H9 (cell line): ENCODE measurements at regions not wholly inside any gene's neighbourhood (a gene's known extent, or its start where the extent isn't known, plus 50 kb on each side); places are given as distances from the start of the nearest gene placed in this dataset.

Experiments
- DNase-seq: peaks from one replicate; pipeline ENCODE4 v3.0.0-alpha.2; 2017
- H2AFZ ChIP-seq: one replicate; pipeline ENCODE4 v1.6.1; 2013; ENCODE audit warnings: mild to moderate bottlenecking, low read length, control low read depth, moderate library complexity
- H2AK5ac ChIP-seq: 2 replicates; pipeline ENCODE4 v1.6.1; 2013; ENCODE audit warnings: low read length, control low read depth, mixed read lengths; ENCODE audit not compliant: insufficient read length
- H2BK120ac ChIP-seq: one replicate; pipeline ENCODE4 v1.6.1; 2013; ENCODE audit warnings: low read depth, mild to moderate bottlenecking, low read length, control low read depth, inconsistent platforms; ENCODE audit not compliant: poor library complexity, severe bottlenecking
- H2BK12ac ChIP-seq: 2 replicates; pipeline ENCODE4 v1.6.1; 2013; ENCODE audit warnings: low read length, control low read depth, mixed read lengths, low read depth; ENCODE audit not compliant: insufficient read length
- H2BK15ac ChIP-seq: 2 replicates; pipeline ENCODE4 v1.6.1; 2013; ENCODE audit warnings: low read depth, low read length, control low read depth
- H2BK20ac ChIP-seq: one replicate; pipeline ENCODE4 v1.6.1; 2013; ENCODE audit warnings: low read depth, mild to moderate bottlenecking, low read length, control low read depth, inconsistent platforms; ENCODE audit not compliant: poor library complexity, severe bottlenecking
- H2BK5ac ChIP-seq: 2 replicates; pipeline ENCODE4 v1.6.1; 2013; ENCODE audit warnings: low read length, control low read depth, mixed read lengths; ENCODE audit not compliant: insufficient read length
- H3K14ac ChIP-seq: 2 replicates; pipeline ENCODE4 v1.6.1; 2013; ENCODE audit warnings: low read length, control low read depth; ENCODE audit not compliant: insufficient read depth
- H3K18ac ChIP-seq: 2 replicates; pipeline ENCODE4 v1.6.1; 2013; ENCODE audit warnings: low read depth, mild to moderate bottlenecking, mixed read lengths, low read length, control low read depth; ENCODE audit not compliant: insufficient read length
- H3K23ac ChIP-seq: 2 replicates; pipeline ENCODE4 v1.6.1; 2013; ENCODE audit warnings: low read length, control low read depth, mixed read lengths, low read depth; ENCODE audit not compliant: insufficient read length
- H3K23me2 ChIP-seq: 2 replicates; pipeline ENCODE4 v1.6.1; 2013; ENCODE audit warnings: low read depth, mild to moderate bottlenecking, mixed read lengths, low read length, control low read depth; ENCODE audit not compliant: insufficient read length, poor library complexity, severe bottlenecking
- H3K27ac ChIP-seq: 2 replicates; pipeline ENCODE4 v1.5.1; 2013; ENCODE audit warnings: low read length, control low read depth, mixed read lengths, low read depth; ENCODE audit not compliant: insufficient read length
- H3K27me3 ChIP-seq: 2 replicates; pipeline ENCODE4 v1.6.1; 2013; ENCODE audit warnings: low read length, control low read depth, inconsistent platforms; ENCODE audit not compliant: insufficient read depth
- H3K4ac ChIP-seq: 2 replicates; pipeline ENCODE4 v1.6.1; 2013; ENCODE audit warnings: low read depth, mild to moderate bottlenecking, control low read depth, inconsistent platforms, low read length, moderate library complexity
- H3K4me1 ChIP-seq: 2 replicates; pipeline ENCODE4 v1.6.1; 2013; ENCODE audit warnings: low read length, control low read depth, inconsistent platforms; ENCODE audit not compliant: insufficient read depth
- H3K4me2 ChIP-seq: 2 replicates; pipeline ENCODE4 v1.6.1; 2013; ENCODE audit warnings: low read length, control low read depth, mixed read lengths; ENCODE audit not compliant: insufficient read length, insufficient read depth
- H3K56ac ChIP-seq: 2 replicates; pipeline ENCODE4 v1.6.1; 2013; ENCODE audit warnings: low read depth, mild to moderate bottlenecking, mixed read lengths, low read length, control low read depth; ENCODE audit not compliant: insufficient read length
- H3K79me1 ChIP-seq: 2 replicates; pipeline ENCODE4 v1.6.1; 2013; ENCODE audit warnings: low read depth, mild to moderate bottlenecking, moderate library complexity, low read length, control low read depth, inconsistent platforms; ENCODE audit not compliant: insufficient read depth, poor library complexity, severe bottlenecking
- H3K79me2 ChIP-seq: 2 replicates; pipeline ENCODE4 v1.6.1; 2013; ENCODE audit warnings: low read length, control low read depth, inconsistent platforms; ENCODE audit not compliant: insufficient read depth
- H3K9ac ChIP-seq: 2 replicates; pipeline ENCODE4 v1.6.1; 2013; ENCODE audit warnings: low read length, control low read depth, mixed read lengths; ENCODE audit not compliant: insufficient read length; ENCODE audit errors: extremely low read depth
- H3K9me3 ChIP-seq: one replicate; pipeline ENCODE4 v1.6.1; 2013; ENCODE audit warnings: low read depth, low read length, inconsistent platforms; ENCODE audit not compliant: control insufficient read depth
- H3T11ph ChIP-seq: one replicate; pipeline ENCODE4 v1.6.1; 2013; ENCODE audit warnings: mild to moderate bottlenecking, low read length, control low read depth, inconsistent platforms
- H4K20me1 ChIP-seq: one replicate; pipeline ENCODE4 v1.6.1; 2013; ENCODE audit not compliant: control insufficient read depth, insufficient read length, insufficient read depth
- H4K5ac ChIP-seq: 2 replicates; pipeline ENCODE4 v1.6.1; 2013; ENCODE audit warnings: low read depth, mild to moderate bottlenecking, mixed read lengths, low read length, control low read depth; ENCODE audit not compliant: insufficient read length
- H4K8ac ChIP-seq: replicated peaks from 2 replicates; pipeline ENCODE4 v1.6.1; 2013; ENCODE audit warnings: low read length, control low read depth, mixed read lengths, low read depth; ENCODE audit not compliant: insufficient read length
- H4K91ac ChIP-seq: 2 replicates; pipeline ENCODE4 v1.6.1; 2013; ENCODE audit warnings: low read depth, mild to moderate bottlenecking, moderate library complexity, mixed read lengths, low read length, control low read depth; ENCODE audit not compliant: insufficient read length
- H3K27ac Mint-ChIP-seq, 3 experiments: 2 replicates in 2 of 3; 3 replicates in 1 of 3; pipeline ENCODE4 v1.8.0; 2020 to 2021; ENCODE audit warnings: mixed read lengths in 3 of 3, mild to moderate bottlenecking in 1 of 3, moderate library complexity in 1 of 3
- H3K27me3 Mint-ChIP-seq: 2 replicates; pipeline ENCODE4 v1.8.0; 2021; ENCODE audit warnings: low read depth, mild to moderate bottlenecking, moderate library complexity, mixed read lengths
- H3K36me3 Mint-ChIP-seq, 3 experiments: 2 replicates in 2 of 3; 3 replicates in 1 of 3; pipeline ENCODE4 v1.8.0; 2020 to 2021; ENCODE audit warnings: low read depth in 3 of 3, mixed read lengths in 3 of 3; ENCODE audit not compliant: insufficient read depth in 1 of 3
- H3K4me1 Mint-ChIP-seq, 2 experiments: 2 replicates each; pipeline ENCODE4 v1.8.0; 2020; ENCODE audit warnings: mixed read lengths in 2 of 2
- H3K4me3 Mint-ChIP-seq, 2 experiments: 2 replicates in 1 of 2; 3 replicates in 1 of 2; pipeline ENCODE4 v1.8.0; 2020 to 2021; ENCODE audit warnings: mild to moderate bottlenecking in 2 of 2, mixed read lengths in 2 of 2, moderate library complexity in 1 of 2
- H3K9me3 Mint-ChIP-seq, 2 experiments: 2 replicates in 1 of 2; 3 replicates in 1 of 2; pipeline ENCODE4 v1.8.0; 2020; ENCODE audit warnings: mild to moderate bottlenecking in 2 of 2, mixed read lengths in 2 of 2, moderate library complexity in 1 of 2
- CTCF ChIP-seq: fragments of 200-600 bp; sonication (generic); conservative IDR thresholded peaks from 3 replicates; pipeline ENCODE4 v1.8.0; 2021; ENCODE audit warnings: antibody characterized with exemption, mild to moderate bottlenecking
- WGBS: extraction: QIAGEN DNeasy Blood & Tissue Kit; methylation state at CpG from one replicate; pipeline ENCODE4 v1.1.7; 2013; ENCODE audit warnings: missing lambda C conversion rate, low lambda C conversion rate, mixed read lengths; ENCODE audit not compliant: insufficient read length; ENCODE audit errors: extremely low coverage; 5-methylcytosine and 5-hydroxymethylcytosine counted together

DNA sequence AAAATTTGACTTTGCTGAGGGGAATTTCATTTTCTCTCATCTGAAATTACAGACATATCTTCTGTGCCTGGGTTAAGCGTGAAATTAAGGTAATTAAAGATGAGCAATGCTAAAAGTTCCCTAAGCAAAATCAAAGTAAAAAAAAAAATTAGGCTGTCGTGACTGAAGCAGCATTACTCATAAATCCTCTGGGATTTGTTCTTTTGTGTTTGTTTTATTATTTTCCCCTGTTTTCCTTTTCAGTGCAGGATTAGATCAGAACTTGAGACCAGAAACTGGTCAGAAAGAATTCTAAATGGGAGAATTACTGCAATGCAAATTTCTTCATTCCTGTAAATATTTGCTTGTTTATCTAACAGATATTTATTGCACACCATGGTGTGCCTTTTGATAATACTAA lies 141.4 kb upstream of the BET1 start:
- H3K27ac ChIP-seq: no peak overlapping the region
- H2AFZ ChIP-seq: no peak overlapping the region
- no peak overlapping the region for H3K27ac Mint-ChIP-seq
- no peak overlapping the region for H3K4me2 ChIP-seq
- no peak for TF ChIP-seq CTCF
- H2BK120ac ChIP-seq: no peak overlapping the region
- H3K27me3 ChIP-seq: no peaks in the 10 kb centered on the region
- no peaks in the 10 kb centered on the region for H3K23me2 ChIP-seq
- DNase-seq: no peak
- H2BK12ac ChIP-seq: no peak overlapping the region
- peaks cover 6 to 7% of the 10 kb centered on the region in 2 experiments; a peak in 2 of 4 replicates for H3K4me1 Mint-ChIP-seq
- H3K4me1 ChIP-seq: no peaks in the 10 kb centered on the region
- H3K14ac ChIP-seq: no peak overlapping the region
- H3K27me3 Mint-ChIP-seq: peaks cover 4% of the 10 kb centered on the region; the same call in 1 of the 2 replicates
- H4K20me1 ChIP-seq: no peaks in the 10 kb centered on the region
- H3K9me3 Mint-ChIP-seq: no peaks in the 10 kb centered on the region
- no peak overlapping the region for H3K4me3 Mint-ChIP-seq
- no peak overlapping the region for H3K4ac ChIP-seq
- WGBS: no CpG with 5 or more reads among the region's 2 CpGs
- no peak overlapping the region for H2AK5ac ChIP-seq
- H3K18ac ChIP-seq: no peak overlapping the region
- H3K9ac ChIP-seq: no peak overlapping the region
- no peak overlapping the region for H3K56ac ChIP-seq
- no peak overlapping the region for H3T11ph ChIP-seq
- H2BK15ac ChIP-seq: no peak overlapping the region
- H2BK20ac ChIP-seq: no peak overlapping the region
- H4K5ac ChIP-seq: no peak overlapping the region
- H4K8ac ChIP-seq: no peak overlapping the region
- no peaks in the 10 kb centered on the region for H3K79me1 ChIP-seq
- H3K36me3 Mint-ChIP-seq: no peaks in the 10 kb centered on the region
- H3K23ac ChIP-seq: no peak overlapping the region
- H3K9me3 ChIP-seq: no peaks in the 10 kb centered on the region
- H2BK5ac ChIP-seq: no peak overlapping the region
- H3K79me2 ChIP-seq: no peaks in the 10 kb centered on the region
- no peak overlapping the region for H4K91ac ChIP-seq
